Activated CD4-positive, CD25-positive, alpha-beta regulatory T cell (primary cell): ENCODE measurements at regions not wholly inside any gene's neighbourhood (a gene's known extent, or its start where the extent isn't known, plus 50 kb on each side); places are given as distances from the start of the nearest gene placed in this dataset.

ENCODE experiments used
- DNase-seq, 4 experiments: peaks; one replicate each; lab custom pipeline; 2025; lab: John Stamatoyannopoulos, UW

GRCh38 chr22:49209452-49210195 is 618.0 kb downstream of the BRD1 start:
- no peak for DNase-seq

GRCh38 chr22:49208768-49209252 is 618.9 kb downstream of the BRD1 start:
- no peak for DNase-seq

- DNase-seq = no peak
Observed at GRCh38 chr22:49208004-49208402, 619.7 kb downstream of the BRD1 start.

- DNase-seq = no peak
Observed at GRCh38 chr22:49207008-49208003, 620.4 kb downstream of the BRD1 start.

GRCh38 chr22:49206281-49206680 is 621.4 kb downstream of the BRD1 start:
- no peak for DNase-seq

GRCh38 chr22:49205483-49205800 is 622.2 kb downstream of the BRD1 start:
- DNase-seq = no peak

- no peak for DNase-seq
Observed at GRCh38 chr22:49204599-49205482, 622.8 kb downstream of the BRD1 start.

- DNase-seq = no peak
Observed at GRCh38 chr22:49203859-49204598, 623.6 kb downstream of the BRD1 start.

GRCh38 chr22:49203091-49203858 is 624.4 kb downstream of the BRD1 start:
- DNase-seq = no peak

- DNase-seq = no peak
Observed at GRCh38 chr22:49202226-49202625, 625.4 kb downstream of the BRD1 start.

GRCh38 chr22:49201046-49201970 is 626.4 kb downstream of the BRD1 start:
- DNase-seq = no peak

GRCh38 chr22:49199224-49199623 is 628.4 kb downstream of the BRD1 start:
- DNase-seq = no peak

- DNase-seq = no peak
Observed at GRCh38 chr22:49198705-49199084, 629.0 kb downstream of the BRD1 start.

GRCh38 chr22:49197986-49198704 is 629.5 kb downstream of the BRD1 start:
- DNase-seq = no peak

- DNase-seq = no peak
Observed at GRCh38 chr22:49197505-49197904, 630.2 kb downstream of the BRD1 start.

- DNase-seq = no peak
Observed at GRCh38 chr22:49196046-49196511, 631.6 kb downstream of the BRD1 start.

GRCh38 chr22:49195636-49196035 is 632.0 kb downstream of the BRD1 start:
- no peak for DNase-seq

GRCh38 chr22:49193901-49194465 is 633.7 kb downstream of the BRD1 start:
- no peak for DNase-seq
